Germinal center (tissue), 1 donor: ENCODE measurements at regions not wholly inside any gene's neighbourhood (a gene's known extent, or its start where the extent isn't known, plus 50 kb on each side); places are given as distances from the start of the nearest gene placed in this dataset.

Experiments used
- DNase-seq: peaks from one replicate; pipeline ENCODE4 v3.0.0; 2012; ENCODE audit warnings: mixed read lengths, low spot score

GRCh38 chr1:240031414-240031813 lies 60.3 kb upstream of the FMN2 start:
- no peak for DNase-seq

GRCh38 chr1:240033406-240033805 lies 58.3 kb upstream of the FMN2 start:
- DNase-seq, result no peak

GRCh38 chr1:240036526-240036925 lies 55.2 kb upstream of the FMN2 start:
- no peak for DNase-seq
